Pulmonary artery endothelial cell (primary cell): ENCODE measurements at regions not wholly inside any gene's neighbourhood (a gene's known extent, or its start where the extent isn't known, plus 50 kb on each side); places are given as distances from the start of the nearest gene placed in this dataset.
A peak's percentile ranks its signal among the peaks of the same experiment; 100 is the strongest.
"Not testable (repeated sequence)": the region's sequence is repeated elsewhere in the genome, so short reads cannot be mapped to it uniquely, and the experiment has no call there.

Experiments used
- DNase-seq: peaks from one replicate; pipeline ENCODE4 v3.0.0-alpha.2; 2011; ENCODE audit warnings: low read depth, low spot score

DNA sequence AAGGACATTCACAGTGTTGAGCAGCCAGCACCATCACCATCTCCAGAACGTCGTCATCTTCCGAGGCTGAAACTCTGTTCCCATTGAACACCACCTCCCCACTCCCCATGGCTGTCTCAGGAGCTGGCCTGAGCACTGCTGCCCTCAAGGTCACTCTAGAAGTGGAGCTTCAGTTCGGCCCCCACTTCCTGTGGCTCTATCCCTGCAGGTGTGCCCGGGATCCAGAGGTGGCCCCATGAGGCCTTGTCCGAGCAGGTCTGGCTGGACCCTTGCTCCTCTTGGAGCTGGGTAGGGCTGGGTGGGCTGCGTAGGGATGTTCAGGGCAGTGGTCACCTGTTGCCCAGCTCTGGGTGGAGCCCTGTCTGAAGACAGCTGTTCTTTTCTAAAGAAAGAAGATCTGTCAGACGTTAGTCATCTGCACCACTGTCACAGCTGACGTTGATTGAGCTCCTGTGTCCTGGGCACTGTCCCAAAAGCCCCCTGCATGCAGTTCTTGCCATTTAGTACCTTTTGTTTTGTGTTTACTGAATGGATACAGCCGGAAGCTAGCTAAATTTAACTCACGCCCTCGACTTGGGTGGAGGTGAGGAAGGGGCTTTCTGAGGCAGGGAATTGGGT, 75.5 kb upstream of the CLDN5 start:
- no peak for DNase-seq

DNA sequence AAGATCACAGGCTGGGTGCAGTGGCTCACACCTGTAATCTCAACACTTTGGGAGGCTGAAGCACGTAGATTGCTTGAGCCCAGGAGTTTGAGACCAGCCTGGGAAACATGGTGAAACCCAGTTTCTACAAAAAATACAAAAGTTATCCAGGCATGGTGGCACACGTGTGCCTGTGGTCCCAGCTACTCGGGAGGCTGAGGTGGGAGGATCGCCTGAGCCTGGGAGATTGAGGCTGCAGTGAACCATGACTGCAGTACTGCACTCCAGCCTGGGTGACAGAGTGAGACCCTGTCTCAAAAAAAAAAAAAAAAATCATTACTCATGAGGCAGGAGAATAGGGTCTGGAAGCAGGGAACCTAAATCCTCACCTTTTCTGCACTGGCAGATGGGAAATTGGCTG, 79.1 kb upstream of the CLDN5 start:
- DNase-seq, result not testable (repeated sequence)

DNA sequence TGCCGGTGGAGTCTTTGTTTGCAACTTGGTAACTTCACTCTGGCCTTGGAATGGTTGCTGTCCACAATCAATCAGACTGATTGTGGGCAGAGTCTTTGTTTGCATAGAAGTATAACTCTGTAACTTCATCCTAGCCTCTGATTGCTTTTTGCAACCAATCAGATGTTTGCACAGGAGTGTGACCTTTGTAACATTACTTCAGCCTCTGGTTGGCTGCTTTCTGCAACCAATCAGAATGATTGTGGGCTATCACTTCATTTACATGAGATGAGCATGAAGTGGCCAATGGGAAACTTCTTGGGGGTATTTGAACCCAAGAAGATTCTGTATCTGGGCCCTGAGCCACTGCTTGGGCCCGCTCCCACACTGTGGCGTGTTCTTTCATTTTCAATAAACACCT, 79.6 kb upstream of the CLDN5 start:
- no peak for DNase-seq

DNA sequence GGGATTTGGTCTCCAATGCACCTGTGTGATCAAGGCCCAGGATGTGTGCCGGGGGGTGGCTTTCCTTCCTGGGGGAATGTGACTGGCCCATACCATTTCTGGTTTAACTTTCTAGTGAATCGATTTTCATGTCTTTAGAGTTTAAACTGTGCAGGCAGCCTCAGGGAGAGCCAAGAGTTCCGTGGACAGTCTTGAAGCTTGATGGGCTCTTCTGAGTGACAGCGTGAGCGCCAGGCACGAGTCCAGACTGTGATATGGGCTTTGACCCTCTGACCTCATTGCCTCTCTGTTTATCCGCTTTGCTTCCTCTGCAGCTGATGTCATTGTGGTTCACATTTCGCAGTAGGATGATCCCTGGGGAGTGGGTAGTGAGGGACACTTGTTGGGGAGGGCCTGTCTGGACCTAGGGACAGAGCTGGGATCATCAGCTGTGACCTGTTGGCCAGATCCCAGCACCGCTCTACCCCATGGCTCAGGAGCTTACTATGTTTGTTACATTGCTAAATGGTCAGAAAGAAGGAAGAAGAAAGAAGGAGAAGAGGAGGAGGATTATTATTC, 80.6 kb upstream of the CLDN5 start:
- peak; percentile 17 for DNase-seq

DNA sequence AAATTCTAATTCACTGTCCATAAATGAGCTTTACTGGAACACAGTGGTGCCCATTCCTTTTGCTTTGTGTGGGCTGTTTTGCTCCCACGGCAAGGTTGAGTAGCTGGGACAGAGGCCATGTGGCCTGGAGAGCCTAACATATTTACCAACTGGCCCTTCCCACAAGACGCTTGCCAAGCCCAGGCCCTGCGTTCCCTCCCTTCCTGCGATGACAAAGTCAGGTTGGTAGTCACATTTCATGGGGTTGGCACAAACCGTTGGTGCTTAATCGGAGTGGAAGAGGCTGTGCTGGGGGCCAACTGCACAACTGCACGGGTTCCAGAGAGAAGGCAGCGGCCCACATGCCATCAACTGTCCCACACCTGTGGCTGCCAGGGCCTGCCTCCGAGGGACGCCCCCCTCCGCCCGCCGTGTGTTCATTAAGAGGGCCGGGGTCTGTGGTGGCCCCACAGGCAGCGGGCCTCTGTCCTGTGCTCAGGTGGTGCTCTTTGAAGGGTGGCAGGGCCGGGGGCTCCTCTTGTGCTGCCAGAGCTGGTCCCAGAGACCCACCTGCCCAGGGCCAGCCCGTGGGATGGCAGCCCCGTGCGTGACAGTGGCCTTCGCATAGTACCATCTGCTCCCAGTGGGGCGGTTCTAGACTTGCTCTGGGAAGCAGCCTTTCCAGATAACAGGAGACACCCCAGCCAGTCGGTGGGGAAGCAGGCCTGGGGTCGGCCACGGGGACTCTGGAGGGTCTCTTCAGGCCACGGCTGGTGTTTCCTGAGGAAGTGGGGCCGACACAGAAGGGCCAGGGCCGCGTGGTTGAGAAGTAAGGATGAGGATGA, 81.5 kb upstream of the CLDN5 start:
- no peak for DNase-seq

DNA sequence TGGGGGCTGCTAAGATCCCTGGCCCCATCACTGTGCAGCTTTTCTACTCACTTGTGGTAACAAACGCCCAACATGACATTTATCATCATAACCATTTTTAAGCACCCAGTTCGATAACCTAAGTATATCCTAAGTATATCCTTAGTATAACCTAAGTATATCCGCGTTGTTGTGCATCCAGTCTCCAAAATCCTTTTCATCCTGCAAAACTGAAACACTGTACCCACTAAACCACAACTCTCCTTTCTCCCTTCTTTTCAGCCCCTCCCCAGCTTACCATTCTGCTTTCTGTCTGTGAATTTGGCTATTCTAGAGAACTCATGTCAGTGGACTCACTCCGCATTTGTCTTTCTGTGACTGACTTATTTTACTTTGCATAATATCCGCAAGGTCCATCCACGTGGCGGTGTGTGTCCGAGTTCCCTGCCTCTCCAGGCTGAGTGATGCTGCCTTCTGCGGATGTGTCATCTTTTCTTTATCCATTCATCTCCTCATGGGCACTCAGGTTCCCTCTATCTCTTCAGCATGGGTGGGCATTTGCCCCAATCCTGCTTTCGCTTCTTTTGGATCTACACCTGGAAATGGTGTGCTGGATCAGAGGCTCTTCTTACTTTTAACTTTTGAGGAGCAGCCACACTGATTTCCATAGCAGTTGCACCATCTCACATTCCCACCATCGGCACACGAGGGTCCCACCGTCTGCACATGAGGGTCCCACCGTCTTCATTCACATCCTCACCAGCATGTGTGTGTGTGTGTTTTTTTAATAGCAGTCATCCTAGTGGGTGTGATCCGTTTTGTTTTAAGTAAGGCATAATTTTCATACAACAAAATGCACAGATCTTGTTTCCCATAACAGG, 82.4 kb upstream of the CLDN5 start:
- no peak for DNase-seq

DNA sequence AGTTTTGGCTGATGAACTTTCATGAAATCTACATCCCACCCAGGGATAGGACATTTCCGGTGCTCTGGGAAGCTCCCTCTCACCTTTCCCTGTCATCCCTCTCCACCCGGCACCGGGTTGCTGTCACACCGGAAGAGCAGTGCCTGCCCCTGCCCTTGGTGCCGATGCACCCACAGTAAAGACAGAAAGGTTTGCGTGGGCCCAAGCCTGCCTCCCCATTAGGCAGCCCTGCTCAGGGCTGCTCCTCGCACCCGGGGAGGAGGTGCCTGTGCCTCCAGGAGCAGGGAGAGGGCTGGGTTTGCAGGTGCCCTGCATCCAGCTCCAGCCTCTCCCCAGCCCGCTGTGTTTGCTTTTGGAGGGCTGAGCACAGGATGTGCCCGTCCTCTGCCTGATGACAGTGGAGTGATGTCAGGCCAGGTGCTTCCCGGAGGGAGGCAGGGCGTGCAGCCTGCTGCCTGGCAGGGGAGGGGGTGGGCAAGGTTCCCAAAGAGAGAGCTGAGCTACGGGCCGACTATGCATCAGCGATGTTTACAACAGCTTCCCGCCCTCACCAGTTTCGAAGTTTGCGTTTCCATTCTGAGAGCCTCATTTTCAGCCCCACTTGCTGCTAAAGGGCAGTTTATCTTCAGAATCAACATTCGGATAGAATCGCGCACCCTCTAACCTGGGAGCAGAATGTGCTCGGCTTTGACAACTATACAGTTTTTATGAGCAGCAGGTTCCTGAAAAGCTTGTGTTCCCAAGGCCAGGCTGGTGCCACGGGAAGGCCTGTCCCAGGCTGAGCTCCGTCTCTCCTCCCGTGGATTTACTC, 83.2 kb upstream of the CLDN5 start:
- peak; percentile 45 for DNase-seq

DNA sequence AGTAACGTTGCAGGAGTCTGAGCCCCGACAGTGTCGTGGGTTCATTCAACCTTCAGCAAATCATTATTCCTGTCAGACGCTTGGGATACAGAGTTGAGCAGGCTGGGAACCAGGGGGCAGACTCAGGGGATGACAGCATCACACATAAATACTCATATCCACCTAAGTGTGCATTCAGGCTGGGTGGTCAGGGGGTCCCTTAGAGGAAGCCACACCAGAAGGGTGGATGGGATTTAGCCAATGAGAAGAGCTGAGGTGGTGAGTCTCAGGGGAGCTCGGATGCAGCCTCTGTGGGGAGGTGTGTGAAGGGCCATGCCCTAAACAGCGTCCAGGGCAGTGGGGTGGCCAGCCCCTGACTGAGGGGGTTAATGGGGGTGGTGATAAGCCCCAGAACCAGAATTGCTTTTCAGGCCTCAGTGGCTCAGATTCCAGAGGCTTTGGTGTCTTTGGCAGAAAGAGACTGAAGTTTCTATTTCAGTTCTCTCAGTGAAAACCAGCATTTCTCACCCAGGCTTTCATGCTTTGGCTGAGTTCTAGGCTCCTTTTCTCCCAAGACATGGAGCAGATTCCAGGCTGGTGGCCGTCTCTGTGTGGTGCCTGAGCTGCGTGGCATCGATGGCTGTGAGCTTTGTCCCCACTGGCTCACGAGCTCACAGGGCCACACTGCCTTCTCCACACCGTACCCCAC, 83.9 kb upstream of the CLDN5 start:
- no peak for DNase-seq

DNA sequence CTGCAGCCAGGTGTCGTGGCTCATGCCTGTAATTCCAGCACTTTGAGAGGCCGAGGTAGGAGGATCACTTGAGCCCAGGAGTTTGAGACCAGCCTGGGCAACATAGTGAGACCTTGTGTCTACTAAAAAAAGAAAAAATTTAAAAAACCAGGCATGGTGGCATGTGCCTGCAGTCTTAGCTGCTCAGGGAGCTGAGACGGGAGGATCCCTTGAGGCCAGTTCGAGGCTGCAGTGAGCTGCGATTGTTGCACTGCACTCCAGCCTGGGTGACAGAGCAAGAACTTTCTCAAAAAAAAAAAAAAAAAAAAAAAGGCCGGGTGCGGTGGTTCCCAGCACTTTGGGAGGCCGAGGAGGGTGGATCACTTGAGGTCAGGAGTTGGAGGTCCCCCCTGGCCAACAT, 85.5 kb upstream of the CLDN5 start:
- DNase-seq, result not testable (repeated sequence)

DNA sequence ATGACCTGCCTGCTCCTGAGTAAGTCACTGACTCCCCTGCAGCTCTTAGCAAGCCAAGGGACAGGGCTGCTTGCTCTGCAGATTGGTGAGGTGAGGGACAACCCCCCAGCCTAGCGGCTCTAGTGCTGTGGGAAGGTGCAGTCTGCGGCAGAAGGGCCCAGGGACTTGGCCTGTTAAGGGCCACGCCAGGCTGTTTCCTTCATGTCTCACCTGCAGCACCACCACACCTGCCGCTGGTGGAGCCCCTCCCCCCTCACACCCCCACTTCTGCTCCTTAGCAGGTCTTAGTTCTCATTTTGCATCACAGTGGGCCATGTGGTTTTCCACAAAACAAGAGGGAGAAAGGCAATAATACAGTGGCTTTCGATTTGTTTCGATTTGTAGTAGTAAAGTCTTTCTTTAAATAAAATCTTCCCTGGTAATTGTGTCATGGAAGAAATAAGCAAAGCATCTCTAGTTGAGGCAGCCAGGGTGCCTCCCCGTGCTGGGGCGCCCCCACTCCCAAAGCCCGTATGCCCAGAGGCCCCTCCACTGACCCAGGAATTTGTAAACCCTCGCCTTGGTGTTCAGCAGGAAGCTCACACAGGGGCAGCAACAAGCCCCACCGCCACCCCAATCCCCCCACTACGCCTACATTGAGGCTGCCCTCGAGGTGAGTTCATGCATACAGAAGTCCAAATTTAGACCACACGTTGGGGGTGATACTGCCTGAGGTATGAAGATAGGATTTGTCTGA, 86.5 kb upstream of the CLDN5 start:
- no peak for DNase-seq

DNA sequence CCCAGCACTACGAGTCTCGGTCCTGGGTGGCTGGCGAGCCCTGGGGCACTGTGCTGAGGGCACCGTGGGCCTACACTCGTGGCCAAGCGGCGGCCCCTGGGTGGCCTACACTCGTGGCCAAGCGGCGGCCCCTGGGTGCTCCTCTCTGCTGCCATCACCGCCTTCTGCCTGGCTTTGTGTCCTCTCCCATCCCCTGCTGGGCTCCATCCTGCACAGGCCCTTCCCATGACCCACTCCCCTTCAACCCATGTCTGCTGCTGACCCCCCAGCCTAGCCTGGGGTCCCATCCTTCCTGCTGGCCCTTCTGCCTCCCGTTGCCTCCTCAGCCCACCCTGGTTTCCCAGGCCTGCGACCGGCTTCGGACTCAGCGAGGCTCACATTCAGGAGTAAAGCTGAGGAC, 87.4 kb upstream of the CLDN5 start:
- no peak for DNase-seq

DNA sequence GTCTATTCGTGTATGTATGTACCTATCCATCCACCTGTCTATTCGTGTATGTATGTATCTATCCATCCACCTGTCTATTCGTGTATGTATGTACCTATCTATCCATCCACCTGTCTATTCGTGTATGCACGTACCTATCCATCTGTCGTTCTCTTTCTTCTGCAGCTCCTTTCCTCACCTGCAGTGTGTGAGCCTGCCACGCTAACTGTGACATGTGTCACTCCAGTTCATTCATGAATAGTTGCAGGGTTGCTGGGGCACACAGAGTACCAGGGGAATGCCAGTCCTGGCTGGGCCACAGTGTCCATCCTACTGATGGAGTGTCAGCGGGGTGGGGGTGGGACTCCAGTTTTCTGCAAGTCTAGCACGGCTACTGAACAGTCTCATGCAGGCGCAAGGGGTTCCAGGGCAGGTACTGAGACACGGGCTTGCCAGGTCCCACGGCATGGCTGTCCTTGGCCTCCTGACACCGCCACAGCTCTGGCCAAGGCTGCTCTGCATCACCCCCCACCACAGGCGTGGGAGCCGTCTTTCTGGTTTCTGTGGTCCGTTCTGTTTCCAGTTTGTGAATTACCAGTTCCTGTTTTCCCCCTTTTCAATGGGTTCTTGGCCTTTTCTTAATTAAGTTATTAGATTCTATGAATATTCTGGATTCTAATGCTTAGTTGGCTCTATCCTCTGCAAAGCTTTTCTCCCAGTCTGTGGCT, 88.8 kb upstream of the CLDN5 start:
- no peak for DNase-seq

DNA sequence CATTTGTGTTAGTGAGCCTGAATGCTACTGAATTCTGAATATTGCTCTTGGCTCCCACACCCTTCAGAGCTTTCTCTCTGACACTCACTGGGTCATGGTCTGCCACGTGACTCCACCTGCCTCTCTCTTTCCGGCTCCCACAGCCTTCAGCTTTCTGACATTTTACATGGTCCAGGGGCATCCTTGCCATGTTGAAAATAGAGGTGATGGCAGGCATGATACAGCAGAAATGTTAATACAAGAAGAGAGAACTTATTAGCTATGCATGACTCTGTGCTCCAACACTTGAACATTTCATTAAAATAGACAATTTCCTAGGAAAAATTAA, 90.3 kb upstream of the CLDN5 start:
- DNase-seq, result no peak

DNA sequence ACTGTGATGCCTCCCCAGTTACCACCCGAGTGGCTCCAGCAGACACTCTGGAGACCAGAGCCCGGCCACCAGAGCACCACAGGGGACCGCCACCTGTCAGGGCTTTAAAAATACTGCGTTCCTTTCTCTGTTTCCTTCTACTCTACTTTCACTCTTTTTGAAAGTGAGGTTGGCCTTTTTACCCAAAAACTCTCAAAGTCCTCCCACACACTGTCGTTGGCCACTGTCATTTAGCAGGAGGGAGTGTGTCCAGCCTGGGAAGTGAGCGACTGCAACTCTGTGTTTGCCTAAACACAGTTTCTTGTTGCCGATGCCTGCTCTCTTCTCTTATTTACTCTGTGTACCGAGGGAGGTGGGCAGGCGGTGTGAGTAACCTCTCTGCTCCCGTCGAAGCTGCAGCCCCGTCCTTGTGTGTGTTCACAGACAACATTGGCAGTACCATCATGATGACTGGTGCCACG, 90.8 kb upstream of the CLDN5 start:
- no peak for DNase-seq

DNA sequence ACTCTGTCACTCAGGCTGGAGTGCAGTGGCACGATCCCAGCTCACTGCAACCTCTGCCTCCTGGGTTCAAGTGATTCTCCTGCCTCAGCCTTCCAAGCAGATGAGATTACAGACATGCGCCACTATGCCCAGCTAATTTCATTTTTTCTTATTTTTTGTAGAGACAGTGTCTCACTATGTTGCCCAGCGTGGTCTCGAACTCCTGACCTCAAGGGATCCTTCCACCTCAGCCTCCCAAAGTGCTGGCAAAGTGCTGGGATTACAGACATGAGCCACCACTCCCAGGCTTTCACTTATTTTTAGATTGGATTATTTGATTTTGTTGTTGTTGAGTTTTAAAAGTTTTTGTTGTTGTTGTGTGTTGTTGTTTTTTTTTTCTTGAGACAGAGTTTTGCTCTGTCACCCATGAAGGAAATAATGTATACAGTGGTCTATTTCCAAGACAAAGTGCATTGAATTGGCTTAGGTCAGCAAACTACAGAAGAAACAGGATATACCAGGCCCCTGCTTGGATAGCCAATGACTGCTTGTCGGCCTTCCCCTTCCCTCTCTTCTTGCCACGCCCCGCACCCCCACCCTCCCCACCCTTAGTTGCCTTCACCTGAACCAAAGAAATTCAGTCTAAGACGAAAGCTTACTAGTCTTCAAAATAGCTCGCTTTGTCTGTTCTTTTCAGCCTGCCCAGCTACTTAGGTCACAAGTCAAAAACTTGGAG, 91.8 kb upstream of the CLDN5 start:
- no peak for DNase-seq

DNA sequence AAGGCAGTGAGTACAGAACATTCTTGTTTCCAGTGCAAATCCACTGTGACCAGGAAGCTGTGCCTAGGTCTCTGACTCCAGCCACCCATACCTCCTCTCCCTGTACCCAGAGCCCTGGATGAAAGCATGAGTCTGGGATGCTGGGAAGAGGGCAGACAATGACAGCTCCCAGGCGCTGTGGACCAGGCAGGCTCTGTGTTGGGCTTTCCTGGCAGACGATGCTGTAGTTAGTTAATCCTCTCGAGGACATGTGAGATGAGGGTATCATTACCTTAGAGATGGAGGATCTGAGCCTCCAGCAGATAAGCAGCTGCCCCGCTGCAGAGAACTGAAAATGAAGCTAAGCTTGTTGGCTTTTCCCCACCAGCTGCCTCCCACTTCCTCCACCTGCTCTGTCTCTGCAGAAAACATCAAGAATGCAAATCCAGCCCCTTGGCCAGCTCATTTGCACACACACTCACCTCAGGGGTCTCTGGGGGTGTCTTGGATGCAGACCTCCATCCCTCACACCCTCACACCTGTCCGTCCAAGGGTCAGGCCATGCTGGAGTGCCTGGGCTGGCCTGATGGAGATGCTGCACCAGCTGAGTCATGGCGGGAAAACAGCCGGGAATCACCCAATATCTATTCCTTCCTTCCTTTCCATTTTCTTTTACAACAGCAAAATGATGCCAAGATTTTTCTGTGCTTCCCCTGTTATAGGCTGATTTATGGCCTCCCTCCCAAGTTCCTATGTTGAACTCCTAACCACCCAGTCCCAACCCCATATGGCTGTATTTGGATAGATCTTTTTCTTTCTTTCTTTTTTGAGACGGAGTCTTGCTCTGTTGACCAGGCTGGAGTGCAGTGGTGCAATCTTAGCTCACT, 94.9 kb upstream of the SEPTIN5 start:
- DNase-seq, result no peak

DNA sequence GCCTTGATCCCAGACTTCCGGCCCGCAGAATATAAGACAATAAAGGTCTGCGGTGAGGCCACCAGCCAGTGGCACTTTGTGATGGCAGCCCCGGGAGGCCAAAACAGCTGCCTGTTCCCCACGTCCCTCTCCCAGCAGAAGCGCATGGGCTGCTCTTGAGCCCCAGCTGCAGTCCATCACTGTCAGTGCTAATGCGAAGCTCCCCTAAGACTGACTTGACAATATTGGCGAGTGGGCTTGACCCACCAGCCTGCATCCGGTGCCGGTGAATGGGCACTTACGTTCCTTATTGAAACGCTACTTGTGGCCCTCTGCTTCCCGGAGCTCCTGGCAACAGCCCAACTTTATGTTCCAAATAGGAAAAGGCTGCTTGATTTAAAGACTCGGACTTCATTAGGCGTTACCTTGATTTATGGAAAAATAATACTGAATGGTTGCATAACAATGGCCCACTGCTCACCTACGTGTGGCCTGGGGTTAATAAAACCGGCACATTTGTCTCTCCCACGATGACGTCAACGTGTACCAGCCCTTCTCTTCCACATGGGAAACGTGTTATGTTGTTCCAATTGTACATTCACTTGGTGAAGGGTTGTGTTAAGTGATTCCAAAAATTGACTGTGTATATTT, 93.4 kb upstream of the SEPTIN5 start:
- no peak for DNase-seq
